GM18502 (cell line): ENCODE measurements at regions not wholly inside any gene's neighbourhood (a gene's known extent, or its start where the extent isn't known, plus 50 kb on each side); places are given as distances from the start of the nearest gene placed in this dataset.

Experiments
- ATAC-seq: cut with Tn5 transposase; IDR thresholded peaks from one replicate; pipeline ENCODE4 v1.9.1; 2021; ENCODE audit warnings: mild to moderate bottlenecking; ENCODE audit not compliant: unreplicated experiment, poor library complexity

- ATAC-seq = no peak
These were observed 277.6 kb upstream of the PHF14 start for GRCh38 chr7:10696064-10696463.

- no peak for ATAC-seq
These were observed 270.6 kb upstream of the PHF14 start for GRCh38 chr7:10703059-10703458.

GRCh38 chr7:10703981-10704380 is 269.7 kb upstream of the PHF14 start:
- no peak for ATAC-seq

- no peak for ATAC-seq
These were observed 269.0 kb upstream of the PHF14 start for GRCh38 chr7:10704653-10705052.

- peak; percentile 100 for ATAC-seq
These were observed 266.7 kb upstream of the PHF14 start for GRCh38 chr7:10706875-10707493.

GRCh38 chr7:10707519-10707918 is 266.2 kb upstream of the PHF14 start:
- peak; percentile 27 for ATAC-seq

- no peak for ATAC-seq
These were observed 265.2 kb upstream of the PHF14 start for GRCh38 chr7:10708447-10708846.

GRCh38 chr7:10718768-10719167 is 254.9 kb upstream of the PHF14 start:
- ATAC-seq = no peak

- ATAC-seq = no peak
These were observed 253.6 kb upstream of the PHF14 start for GRCh38 chr7:10720042-10720441.

GRCh38 chr7:10721289-10721688 is 252.4 kb upstream of the PHF14 start:
- no peak for ATAC-seq

- ATAC-seq = no peak
These were observed 249.8 kb upstream of the PHF14 start for GRCh38 chr7:10723832-10724231.

GRCh38 chr7:10724449-10724848 is 249.2 kb upstream of the PHF14 start:
- no peak for ATAC-seq

- no peak for ATAC-seq
These were observed 246.0 kb upstream of the PHF14 start for GRCh38 chr7:10727636-10728035.

GRCh38 chr7:10731253-10731773 is 242.4 kb upstream of the PHF14 start:
- no peak for ATAC-seq

- no peak for ATAC-seq
These were observed 239.9 kb upstream of the PHF14 start for GRCh38 chr7:10733747-10734146.

- no peak for ATAC-seq
These were observed 239.1 kb upstream of the PHF14 start for GRCh38 chr7:10734595-10734994.

GRCh38 chr7:10739401-10739800 is 234.3 kb upstream of the PHF14 start:
- ATAC-seq = no peak

- ATAC-seq = no peak
These were observed 232.9 kb upstream of the PHF14 start for GRCh38 chr7:10740805-10741204.

GRCh38 chr7:10756981-10757380 is 216.7 kb upstream of the PHF14 start:
- no peak for ATAC-seq

- no peak for ATAC-seq
These were observed 214.6 kb upstream of the PHF14 start for GRCh38 chr7:10759120-10759519.

GRCh38 chr7:10767771-10768170 is 205.9 kb upstream of the PHF14 start:
- no peak for ATAC-seq

GRCh38 chr7:10770176-10770575 is 203.5 kb upstream of the PHF14 start:
- ATAC-seq = no peak

- no peak for ATAC-seq
These were observed 200.2 kb upstream of the PHF14 start for GRCh38 chr7:10773430-10773829.
